Psoas muscle (tissue), 7 donors: ENCODE measurements at regions not wholly inside any gene's neighbourhood (a gene's known extent, or its start where the extent isn't known, plus 50 kb on each side); places are given as distances from the start of the nearest gene placed in this dataset.
A peak's percentile ranks its signal among the peaks of the same experiment; 100 is the strongest.

ENCODE experiments used
- ATAC-seq, 4 donors: fragments of 200-7000 bp; cut with Tn5 transposase; one replicate each; pipeline ENCODE4 v1.9.1; 2020; ENCODE audit warnings: moderate library complexity in 3 of 4, mild to moderate bottlenecking in 2 of 4
- DNase-seq, 2 donors: peaks; one replicate each; pipeline ENCODE4 v3.0.0-alpha.2; 2020
- H3K27ac ChIP-seq: fragments of 200-600 bp; one replicate; pipeline ENCODE4 v1.8.0; 2022
- H3K27me3 ChIP-seq, 3 donors: fragments of 200-600 bp in 1 of 3; one replicate each; pipeline versions ENCODE4 v1.6.1 to v1.8.0; 2013 to 2022; ENCODE audit warnings: low read length in 2 of 3, mild to moderate bottlenecking in 2 of 3, moderate library complexity in 1 of 3; ENCODE audit not compliant: insufficient read depth in 3 of 3
- H3K36me3 ChIP-seq, 2 donors: fragments of 200-600 bp in 1 of 2; one replicate each; pipeline versions ENCODE4 v1.6.1 to v1.8.0; 2013 to 2022; ENCODE audit warnings: low read depth in 1 of 2, mild to moderate bottlenecking in 1 of 2, moderate library complexity in 1 of 2; ENCODE audit not compliant: insufficient read depth in 1 of 2
- H3K4me1 ChIP-seq: fragments of 200-600 bp; one replicate; pipeline ENCODE4 v1.8.0; 2022
- H3K4me3 ChIP-seq: fragments of 200-600 bp; one replicate; pipeline ENCODE4 v1.8.0; 2022; ENCODE audit warnings: mild to moderate bottlenecking
- H3K9me3 ChIP-seq: fragments of 200-600 bp; one replicate; pipeline ENCODE4 v1.8.0; 2022
- CTCF ChIP-seq: fragments of 200-600 bp; IDR thresholded peaks from one replicate; pipeline ENCODE4 v1.8.0; 2022; ENCODE audit warnings: antibody characterized with exemption
- WGBS, 3 donors: extraction: QIAGEN DNeasy Blood & Tissue Kit; methylation state at CpG; one replicate each; pipeline versions ENCODE4 v1.1.6 to v1.1.7; 2013; 5-methylcytosine and 5-hydroxymethylcytosine counted together
- intact Hi-C, 2 donors: fragments of 100-400 bp; cut with DNase I; formaldehyde crosslinking; loops; one replicate each; pipeline versions ENCODE4 v1.11.0 to v1.14.2; 2022
- donor health status: healthy with polysubstance abuse.
- donor health status: DM: no; HTN: no; CAD: no; lungs with moderate emphysema.
- donor health status: Bipolar disorder and iron deficiency.
- donor health status: healthy.
- donor health status: DM: yes; HTN: yes; CAD: no.
- donor health status: DM: no; HTN: no; CAD: no.
- donor health status: DM: yes; HTN: yes; CAD: no.

DNA sequence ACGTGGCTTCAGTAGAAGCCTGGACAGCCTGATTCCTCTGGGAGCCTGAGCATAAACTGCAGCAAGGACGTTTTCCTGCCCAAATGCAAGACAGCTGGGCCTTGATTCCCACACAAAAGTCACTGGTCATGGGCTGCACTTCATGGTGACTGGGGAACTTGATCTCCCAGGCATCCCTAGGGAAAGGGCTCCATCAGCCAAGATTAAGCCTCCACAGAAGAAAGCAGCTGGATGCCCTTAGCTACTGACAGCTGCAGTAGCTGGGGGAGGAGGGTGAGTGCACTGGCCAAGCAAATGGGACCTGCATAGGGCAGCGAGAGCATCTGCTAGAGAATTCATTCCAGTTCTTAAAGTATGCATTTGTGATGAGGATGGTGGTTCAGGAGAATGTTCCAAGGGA is 267.4 kb upstream of the ISX start:
- DNase-seq, result no peak

DNA sequence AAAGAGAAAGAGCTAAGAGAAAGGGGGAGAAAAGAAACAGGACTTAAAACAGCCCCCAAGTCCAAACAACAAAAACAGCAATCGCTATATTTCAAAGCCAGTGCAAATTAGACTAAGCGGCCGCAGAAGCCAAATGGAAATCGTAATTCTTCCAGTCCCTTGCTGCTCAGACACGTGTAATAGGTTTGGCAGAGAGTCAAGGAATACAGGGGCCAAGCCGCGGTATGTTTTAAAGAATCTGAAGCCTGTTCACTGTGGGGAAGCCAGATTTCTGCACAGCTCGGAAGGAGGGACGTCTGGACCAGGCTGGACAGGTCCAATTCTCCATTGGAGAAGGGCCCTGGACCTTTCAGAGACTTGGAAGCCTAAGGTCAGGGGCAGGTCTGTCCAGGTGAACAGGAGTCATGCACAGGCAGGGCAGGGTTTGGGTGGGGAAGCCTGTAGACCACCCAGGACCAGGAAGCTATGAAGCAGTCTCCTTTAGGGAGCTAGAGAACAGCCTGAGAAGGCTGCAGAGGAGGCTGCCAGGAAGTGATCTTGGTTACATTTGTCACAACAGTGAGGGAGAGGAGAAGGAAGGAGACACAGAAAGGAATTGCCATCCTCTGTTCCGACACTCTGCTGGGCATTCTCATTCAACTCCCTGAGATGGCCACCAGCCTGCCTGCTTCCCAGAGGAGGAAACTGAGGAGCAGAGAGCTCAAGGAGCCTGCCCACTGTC is 265.5 kb upstream of the ISX start:
- intact Hi-C loops, result no loop called here
- no peaks in the 10 kb centered on the region for H3K36me3 ChIP-seq
- peak in 1 of 4 donors; percentile 35 for ATAC-seq
- DNase-seq, result no peak
- WGBS, 3 donors, result 13 to 21% (median 15%) methylated on average over 10 of the region's 10 CpGs
- H3K27ac ChIP-seq, result no peak overlapping the region
- TF ChIP-seq CTCF, result no peak
- no peaks in the 10 kb centered on the region for H3K9me3 ChIP-seq
- peaks cover 0 to 8% (median 2%) of the 10 kb centered on the region in 3 donors for H3K27me3 ChIP-seq
- H3K4me3 ChIP-seq, result no peak overlapping the region
- no peaks in the 10 kb centered on the region for H3K4me1 ChIP-seq

More for the DNA sequence above, 267.4 kb upstream of the ISX start:
- no peaks in the 10 kb centered on the region for H3K4me1 ChIP-seq
- peaks cover 0 to 8% (median 2%) of the 10 kb centered on the region in 3 donors for H3K27me3 ChIP-seq
- H3K4me3 ChIP-seq, result no peak overlapping the region
- H3K9me3 ChIP-seq, result no peaks in the 10 kb centered on the region
- intact Hi-C loops, result no loop called here
- no peak overlapping the region for H3K27ac ChIP-seq
- peak in 2 of 4 donors; percentile 27 to 47 for ATAC-seq
- 8 to 15% (median 11%) methylated on average over 3 of the region's 3 CpGs for WGBS, 3 donors
- TF ChIP-seq CTCF, result no peak
- H3K36me3 ChIP-seq, result no peaks in the 10 kb centered on the region

DNA sequence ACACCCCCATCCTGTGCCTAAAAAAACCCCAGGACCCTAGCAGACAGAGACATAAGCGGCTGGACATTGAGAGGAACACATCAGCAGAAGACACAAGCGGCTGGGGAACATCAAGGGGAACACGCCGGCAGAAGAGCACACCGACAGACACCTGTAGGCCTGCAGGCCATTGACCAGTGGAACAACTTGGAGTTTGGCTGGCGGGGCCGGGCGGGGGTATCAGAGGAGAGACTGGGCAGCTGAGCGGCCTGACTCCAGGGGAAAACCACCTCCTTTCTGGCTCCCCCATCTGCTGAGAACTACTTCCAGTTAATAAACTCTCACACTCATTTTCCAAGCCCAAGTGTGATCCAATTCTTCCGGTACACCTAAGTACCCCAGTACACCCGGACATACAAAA is 264.7 kb upstream of the ISX start:
- ATAC-seq (no peak), DNase-seq (no peak)
- intact Hi-C loops, result no loop called here
- TF ChIP-seq CTCF, result no peak
- Histone ChIP-seq H3K4me1 (no peaks in the 10 kb centered on the region), H3K4me3 (no peak overlapping the region), H3K36me3 (no peaks in the 10 kb centered on the region), H3K9me3 (no peaks in the 10 kb centered on the region), H3K27ac (no peak overlapping the region), H3K27me3 (peaks cover 0 to 8% (median 2%) of the 10 kb centered on the region in 3 donors)
- 74 to 85% (median 84%) methylated on average over 11 of the region's 11 CpGs for WGBS, 3 donors

DNA sequence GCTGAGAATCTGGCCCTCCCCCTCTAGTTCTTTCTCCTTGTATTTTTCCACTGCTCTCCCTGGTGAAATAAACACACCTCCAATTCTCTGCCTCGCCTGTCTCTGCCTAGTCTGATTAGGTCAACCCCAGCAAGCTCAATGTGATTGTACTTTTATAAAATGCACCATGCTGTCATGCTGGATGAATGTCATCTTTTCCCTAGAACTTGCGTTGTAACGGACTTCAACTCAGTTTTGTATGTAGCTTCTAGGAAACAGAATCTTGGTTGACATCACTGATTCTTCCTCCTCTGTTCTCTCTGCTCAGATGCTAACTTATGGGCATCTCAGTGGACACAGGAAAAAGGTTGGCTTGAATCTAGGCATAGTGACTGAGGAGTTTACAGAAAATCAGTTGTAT is 261.9 kb upstream of the ISX start:
- Histone ChIP-seq H3K4me3 (no peak overlapping the region), H3K27ac (no peak overlapping the region), H3K4me1 (no peaks in the 10 kb centered on the region), H3K27me3 (peaks cover 0 to 8% (median 0%) of the 10 kb centered on the region in 3 donors), H3K9me3 (no peaks in the 10 kb centered on the region), H3K36me3 (no peaks in the 10 kb centered on the region)
- TF ChIP-seq CTCF, result no peak
- ATAC-seq, result no peak
- WGBS, 3 donors, result 88 to 92% (median 91%) methylated on average over 3 of the region's 3 CpGs
- intact Hi-C loops, result no loop called here
- no peak for DNase-seq

- H3K27ac ChIP-seq, result no peak overlapping the region
- no peak for DNase-seq
- intact Hi-C loops, result no loop called here
- H3K27me3 ChIP-seq, result peaks cover 0 to 8% (median 0%) of the 10 kb centered on the region in 3 donors
- H3K36me3 ChIP-seq, result no peaks in the 10 kb centered on the region
- H3K4me1 ChIP-seq, result no peaks in the 10 kb centered on the region
- WGBS, 3 donors, result 58 to 72% (median 70%) methylated on average over 2 of the region's 2 CpGs
- TF ChIP-seq CTCF, result no peak
- no peak overlapping the region for H3K4me3 ChIP-seq
- ATAC-seq, result no peak
- no peaks in the 10 kb centered on the region for H3K9me3 ChIP-seq
These were observed 261.4 kb upstream of the ISX start for GRCh38 chr22:34804604-34805003.
